Urinary bladder (tissue), 3 donors: ENCODE measurements at regions not wholly inside any gene's neighbourhood (a gene's known extent, or its start where the extent isn't known, plus 50 kb on each side); places are given as distances from the start of the nearest gene placed in this dataset.
"Not testable (repeated sequence)": the region's sequence is repeated elsewhere in the genome, so short reads cannot be mapped to it uniquely, and the experiment has no call there.

Experiments used
- DNase-seq: peaks from one replicate; pipeline ENCODE4 v3.0.0-alpha.2; 2015; ENCODE audit errors: extremely low spot score
- H3K27ac ChIP-seq: one replicate; pipeline ENCODE4 v1.5.1; 2013; ENCODE audit warnings: low read depth, mild to moderate bottlenecking, moderate library complexity
- H3K36me3 ChIP-seq: one replicate; pipeline ENCODE4 v1.6.1; 2013; ENCODE audit warnings: mild to moderate bottlenecking, moderate library complexity; ENCODE audit not compliant: insufficient read depth
- H3K4me1 ChIP-seq: one replicate; pipeline ENCODE4 v1.6.1; 2013; ENCODE audit warnings: mild to moderate bottlenecking, moderate library complexity; ENCODE audit not compliant: insufficient read depth
- H3K4me3 ChIP-seq: one replicate; pipeline ENCODE4 v1.5.1; 2013; ENCODE audit warnings: low read depth, low read length
- WGBS: extraction: QIAGEN DNeasy Blood & Tissue Kit; methylation state at CpG from one replicate; pipeline ENCODE4 v1.1.7; 2013; 5-methylcytosine and 5-hydroxymethylcytosine counted together
- donor health status: healthy with polysubstance abuse.
- donor health status: healthy.

- not testable (repeated sequence) for H3K4me3 ChIP-seq, DNase-seq, H3K36me3 ChIP-seq, H3K27ac ChIP-seq, H3K4me1 ChIP-seq
Measured at GRCh38 chr9:42340435-42340723, 156.9 kb downstream of the SPATA31A6 start.

DNA sequence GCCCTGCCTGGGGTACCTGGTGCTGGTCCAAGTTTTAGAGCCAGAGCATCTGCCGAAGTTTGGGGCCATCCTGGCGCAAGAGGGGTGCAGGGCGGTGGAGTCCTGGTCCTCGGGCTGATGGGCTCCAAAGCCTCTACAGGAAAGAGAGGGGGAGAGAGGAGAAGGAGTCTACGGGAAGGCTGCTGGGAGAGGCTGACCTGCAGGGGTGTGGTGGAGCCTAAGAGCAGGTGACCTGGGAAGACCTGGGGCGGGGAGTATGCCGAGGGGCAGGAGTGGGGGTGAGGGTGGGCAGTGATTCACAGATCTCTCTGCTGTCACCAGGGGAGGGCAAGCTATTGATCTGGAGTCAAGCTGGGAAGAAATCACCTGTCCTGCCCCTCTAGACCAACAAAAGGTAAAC is 158.4 kb downstream of the SPATA31A6 start:
- not testable (repeated sequence) for DNase-seq
- WGBS, result 91% methylated on average over 7 of the region's 7 CpGs

DNA sequence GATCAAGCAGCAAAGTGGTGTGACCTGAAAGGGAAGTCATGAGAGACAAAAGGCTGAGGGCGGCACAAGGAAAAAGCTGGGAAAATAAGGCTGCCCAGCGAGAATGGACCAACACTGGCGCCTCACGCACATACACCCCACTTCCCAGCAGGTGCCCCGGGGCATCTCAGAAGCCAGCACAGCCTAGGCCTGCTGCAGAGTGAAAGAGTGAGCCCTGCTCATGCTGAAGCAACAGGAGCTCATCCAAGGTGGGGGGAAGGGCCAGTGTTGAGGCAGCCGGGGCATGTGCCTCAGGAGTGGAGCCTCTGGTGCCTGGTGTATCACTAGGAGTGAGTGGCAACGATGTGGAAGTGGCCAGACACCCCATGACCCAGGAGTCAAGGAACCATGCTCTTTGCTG is 158.8 kb downstream of the SPATA31A6 start:
- not testable (repeated sequence) for H3K4me1 ChIP-seq, H3K27ac ChIP-seq, DNase-seq, H3K4me3 ChIP-seq, H3K36me3 ChIP-seq
- WGBS, result 91% methylated on average over 6 of the region's 7 CpGs

More for the DNA sequence above, 158.4 kb downstream of the SPATA31A6 start:
- not testable (repeated sequence) for H3K27ac ChIP-seq, H3K4me1 ChIP-seq, H3K36me3 ChIP-seq, H3K4me3 ChIP-seq

DNA sequence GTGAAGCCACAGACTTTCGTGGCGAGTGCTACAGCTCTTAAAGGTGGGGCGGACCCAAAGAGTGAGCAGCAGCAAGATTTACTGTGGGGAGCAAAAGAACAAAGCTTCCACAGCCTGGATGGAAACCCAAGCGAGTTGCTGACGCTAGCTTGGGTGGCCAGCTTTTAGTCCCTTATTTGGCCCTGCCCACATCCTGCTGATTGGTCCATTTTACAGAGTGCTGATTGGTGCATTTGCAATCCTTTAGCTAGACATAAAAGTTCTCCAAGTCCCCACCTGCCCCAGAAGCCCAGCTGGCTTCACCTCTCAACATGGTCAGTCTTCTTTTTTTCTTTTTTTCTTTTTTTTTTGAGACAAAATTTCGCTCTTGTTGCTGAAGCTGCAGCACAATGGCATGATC is 161.0 kb downstream of the SPATA31A6 start:
- not testable (repeated sequence) for H3K4me3 ChIP-seq, H3K4me1 ChIP-seq, H3K27ac ChIP-seq, DNase-seq, H3K36me3 ChIP-seq
- WGBS, result 96% methylated on average over 6 of the region's 6 CpGs

DNA sequence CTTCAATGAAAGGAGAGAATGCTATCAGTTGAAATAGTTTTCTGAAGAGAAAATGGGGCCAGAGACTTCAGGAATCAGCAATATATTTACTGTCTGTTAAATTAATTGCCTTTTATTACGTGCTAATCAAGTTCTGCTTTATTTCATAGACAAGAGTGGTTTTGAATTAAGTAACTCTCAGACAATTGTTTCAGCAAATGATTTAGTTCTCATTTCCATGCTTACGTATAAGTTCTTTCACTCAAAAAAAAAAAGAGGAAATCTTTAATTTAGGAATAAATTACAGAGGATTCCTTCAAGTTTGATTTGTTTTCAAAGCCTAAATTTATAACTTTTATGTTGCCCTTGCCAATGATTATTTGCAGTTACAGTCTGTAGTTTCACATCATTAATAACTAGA is 163.5 kb downstream of the SPATA31A6 start:
- not testable (repeated sequence) for H3K36me3 ChIP-seq, H3K4me3 ChIP-seq, H3K27ac ChIP-seq, H3K4me1 ChIP-seq, DNase-seq
- 80% methylated on average over 2 of the region's 2 CpGs for WGBS

GRCh38 chr9:42349181-42349580 is 165.7 kb downstream of the SPATA31A6 start:
- H3K27ac ChIP-seq, H3K4me1 ChIP-seq, DNase-seq, H3K4me3 ChIP-seq, H3K36me3 ChIP-seq: not testable (repeated sequence)

- H3K27ac ChIP-seq, H3K36me3 ChIP-seq, H3K4me3 ChIP-seq, H3K4me1 ChIP-seq, DNase-seq: not testable (repeated sequence)
- WGBS, result no CpG with 5 or more reads among the region's 2 CpGs
Measured at GRCh38 chr9:42350412-42350811, 167.0 kb downstream of the SPATA31A6 start.

- not testable (repeated sequence) for DNase-seq, H3K4me3 ChIP-seq, H3K4me1 ChIP-seq, H3K27ac ChIP-seq, H3K36me3 ChIP-seq
- 30% methylated on average over 29 of the region's 40 CpGs for WGBS
Measured at GRCh38 chr9:42357604-42358373, 174.3 kb downstream of the SPATA31A6 start.

DNA sequence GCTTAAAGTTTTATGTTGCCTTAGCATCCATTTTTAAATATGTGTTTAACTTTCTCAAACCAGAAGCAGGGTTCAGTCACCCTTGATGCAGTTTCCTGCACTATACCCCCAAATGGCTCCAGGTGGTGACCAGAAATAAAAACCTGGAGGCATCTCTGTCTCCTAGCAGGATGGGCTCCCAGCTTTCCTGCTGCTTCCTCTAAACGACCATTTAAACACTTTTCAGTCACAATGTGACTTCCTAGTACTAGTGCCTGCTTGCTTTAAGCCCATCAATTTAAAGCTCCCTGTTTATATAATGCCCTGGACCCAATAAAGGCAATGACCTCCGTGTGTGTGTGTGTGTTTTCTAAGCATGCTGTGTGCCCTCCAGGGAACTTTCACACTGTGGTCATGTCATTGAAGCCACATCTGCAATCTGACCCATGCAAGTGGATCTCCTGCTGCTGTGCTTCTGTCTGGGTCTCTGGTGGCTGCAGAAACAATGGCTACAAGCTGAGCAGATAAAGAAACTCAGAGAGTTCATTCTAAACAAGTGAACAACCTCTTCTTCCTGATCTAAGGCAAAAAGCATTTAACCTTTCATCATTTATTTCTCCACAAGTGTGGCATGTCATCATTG is 175.3 kb downstream of the SPATA31A6 start:
- not testable (repeated sequence) for DNase-seq, H3K27ac ChIP-seq, H3K4me3 ChIP-seq, H3K4me1 ChIP-seq, H3K36me3 ChIP-seq
- WGBS, result 11% methylated on average over 2 of the region's 2 CpGs

DNA sequence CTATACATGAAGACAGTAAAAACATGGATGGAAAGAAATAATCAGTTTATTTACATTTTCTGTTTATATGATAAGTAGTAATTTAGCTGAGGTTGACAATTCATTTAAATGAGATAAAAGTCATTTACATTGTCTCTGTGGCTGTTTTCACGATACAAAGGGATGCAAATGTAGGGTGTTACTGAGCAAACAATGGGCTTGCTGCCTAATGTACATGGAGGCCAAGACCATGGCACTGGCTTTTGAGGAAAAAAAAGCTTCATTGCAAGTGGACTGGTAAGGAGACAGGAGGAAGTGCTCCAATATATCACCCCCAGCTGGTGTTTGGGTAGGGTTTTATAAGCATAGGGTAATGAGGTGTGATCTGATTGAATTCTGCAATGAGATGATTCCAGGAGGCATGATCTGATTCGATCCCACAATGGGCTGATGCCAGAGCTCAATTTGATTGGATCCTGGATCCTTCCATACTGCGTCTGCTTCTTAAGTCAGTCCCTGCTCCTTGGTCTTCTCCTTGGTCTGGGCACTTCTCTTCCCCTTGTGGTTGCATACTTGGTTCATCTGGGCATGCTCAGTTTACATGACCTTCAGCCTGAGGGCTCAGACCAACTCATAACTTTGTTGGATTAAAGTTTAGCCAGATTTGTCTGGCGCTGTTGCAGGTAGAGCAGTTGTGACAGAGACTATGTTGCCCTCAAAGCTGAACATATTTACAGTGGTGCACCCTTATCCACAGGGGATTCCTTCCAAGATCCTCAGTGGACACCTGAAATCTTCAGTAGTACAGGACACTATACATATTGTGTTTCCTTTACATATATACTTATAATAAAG is 181.2 kb downstream of the SPATA31A6 start:
- not testable (repeated sequence) for H3K4me3 ChIP-seq, H3K4me1 ChIP-seq, H3K36me3 ChIP-seq, H3K27ac ChIP-seq, DNase-seq
- WGBS, result 77% methylated on average over 3 of the region's 4 CpGs

GRCh38 chr9:42365244-42365945 is 181.9 kb downstream of the SPATA31A6 start:
- H3K4me3 ChIP-seq, H3K27ac ChIP-seq, DNase-seq, H3K36me3 ChIP-seq, H3K4me1 ChIP-seq: not testable (repeated sequence)
- 81% methylated on average over 7 of the region's 7 CpGs for WGBS

DNA sequence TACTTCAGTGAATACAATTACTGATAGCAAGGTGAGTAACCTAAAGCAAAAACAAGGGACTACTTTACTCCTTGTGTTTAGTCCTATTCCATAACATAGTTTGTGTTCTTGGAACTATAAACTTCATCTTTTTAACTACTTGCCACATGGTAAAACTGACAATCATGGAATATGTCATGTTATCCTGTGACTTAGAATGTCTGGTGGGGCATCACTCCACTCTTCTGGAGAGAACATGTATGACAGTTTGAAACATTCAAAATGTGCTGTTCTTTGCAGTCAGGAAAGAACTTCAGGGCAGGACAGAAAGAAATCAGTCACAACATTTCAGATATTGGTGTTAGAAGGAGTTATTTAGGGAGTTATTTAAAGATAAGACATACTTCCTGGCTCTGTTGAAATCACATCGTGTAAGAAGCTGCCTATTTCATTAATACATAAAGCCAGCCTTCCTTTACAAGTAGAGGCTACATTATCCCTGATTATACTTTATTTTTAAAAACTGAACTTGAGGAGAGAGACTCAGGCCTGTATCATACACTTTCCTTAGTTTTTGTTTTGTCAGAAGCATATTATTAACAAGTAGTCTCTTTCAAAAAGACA is 184.9 kb downstream of the SPATA31A6 start:
- 6% methylated on average over 1 of the region's 1 CpG for WGBS
- H3K27ac ChIP-seq, H3K4me1 ChIP-seq, H3K36me3 ChIP-seq, DNase-seq, H3K4me3 ChIP-seq: not testable (repeated sequence)

DNA sequence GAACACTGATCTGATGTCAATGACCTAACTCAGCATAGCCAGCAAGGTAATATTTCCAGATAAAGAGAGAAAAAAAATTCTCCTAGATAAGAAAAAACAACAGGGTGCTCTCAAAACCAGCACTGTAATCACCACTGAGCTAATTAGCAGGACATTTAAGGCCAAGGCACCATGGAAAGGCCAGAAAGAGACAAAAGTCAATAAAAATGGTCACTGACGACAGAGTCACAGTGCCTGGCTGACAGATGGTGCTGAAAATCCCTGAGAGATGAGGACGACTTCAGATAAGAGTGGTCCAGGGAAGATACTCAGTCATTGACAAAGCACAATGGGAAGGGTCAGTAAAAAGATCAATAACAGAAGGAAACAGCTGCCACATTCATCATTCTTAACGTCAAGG is 186.7 kb downstream of the SPATA31A6 start:
- WGBS, result 51% methylated on average over 3 of the region's 3 CpGs
- not testable (repeated sequence) for H3K4me3 ChIP-seq, DNase-seq, H3K4me1 ChIP-seq, H3K36me3 ChIP-seq, H3K27ac ChIP-seq
